PC-3 (cell line): ENCODE measurements at regions not wholly inside any gene's neighbourhood (a gene's known extent, or its start where the extent isn't known, plus 50 kb on each side); places are given as distances from the start of the nearest gene placed in this dataset.

ENCODE experiments used
- ATAC-seq: fragments of 200-7000 bp; cut with Tn5 transposase; 2 replicates; pipeline ENCODE4 v1.9.1; 2020; ENCODE audit warnings: mild to moderate bottlenecking, moderate library complexity
- BruUV-seq: library from RNA; stranded (reverse); fragments of 400-500 nt; replicated peaks from 2 replicates; lab custom pipeline; 2021; lab: Mats Ljungman, UMichigan
- CTCF ChIA-PET: fragments of 300-600 bp; sonication (Branson Sonifier 250); formaldehyde crosslinking; loops from one replicate; lab custom pipeline; 2022; ENCODE audit warnings: antibody characterized with exemption; lab: Charles Lee
- POLR2A ChIA-PET: fragments of 300-600 bp; sonication (Branson Sonifier 250); formaldehyde crosslinking; loops from one replicate; lab custom pipeline; 2022; ENCODE audit warnings: antibody characterized with exemption; ENCODE audit not compliant: unreplicated experiment; lab: Charles Lee
- DNase-seq: peaks from one replicate; pipeline ENCODE4 v3.0.0-alpha.2; 2015
- H2AFZ ChIP-seq: fragments of 300-600 bp; sonication (generic); 2 replicates; pipeline ENCODE4 v1.6.0; 2016; ENCODE audit warnings: antibody characterized with exemption, low read length
- H3F3A ChIP-seq: fragments of 300-600 bp; sonication (generic); one replicate; pipeline ENCODE4 v1.6.0; 2017; ENCODE audit warnings: antibody characterized with exemption, low read length, control low read depth, mild to moderate bottlenecking; ENCODE audit not compliant: unreplicated experiment
- H3K27ac ChIP-seq: fragments of 300-600 bp; sonication (generic); 2 replicates; pipeline ENCODE4 v1.5.1; 2016; ENCODE audit warnings: mild to moderate bottlenecking, low read length
- H3K27me3 ChIP-seq: fragments of 300-600 bp; sonication (generic); 2 replicates; pipeline ENCODE4 v1.6.1; 2016; ENCODE audit warnings: low read length, mixed read lengths
- H3K36me3 ChIP-seq: fragments of 300-600 bp; sonication (generic); 2 replicates; pipeline ENCODE4 v1.6.1; 2016; ENCODE audit warnings: low read depth, mixed run types, low read length, mixed read lengths
- H3K4me1 ChIP-seq: fragments of 300-600 bp; sonication (generic); 2 replicates; pipeline ENCODE4 v1.5.1; 2016; ENCODE audit warnings: low read length; ENCODE audit not compliant: insufficient read depth
- H3K4me2 ChIP-seq: fragments of 300-600 bp; sonication (generic); 2 replicates; pipeline ENCODE4 v1.6.0; 2016; ENCODE audit warnings: low read length
- H3K4me3 ChIP-seq: fragments of 300-600 bp; sonication (generic); 2 replicates; pipeline ENCODE4 v1.5.1; 2016; ENCODE audit warnings: mild to moderate bottlenecking, low read length, mixed read lengths
- H3K79me2 ChIP-seq: fragments of 300-600 bp; sonication (generic); 2 replicates; pipeline ENCODE4 v1.6.1; 2017; ENCODE audit warnings: low read length, mixed read lengths
- H3K9ac ChIP-seq: fragments of 300-600 bp; sonication (generic); 2 replicates; pipeline ENCODE4 v1.6.0; 2016; ENCODE audit warnings: mild to moderate bottlenecking, low read length
- H3K9me2 ChIP-seq: fragments of 300-600 bp; sonication (generic); replicated peaks from 2 replicates; pipeline ENCODE4 v1.6.1; 2016; ENCODE audit warnings: mixed run types, low read length, mixed read lengths
- H3K9me3 ChIP-seq: fragments of 300-600 bp; sonication (generic); 2 replicates; pipeline ENCODE4 v1.6.1; 2016; ENCODE audit warnings: low read length, mixed read lengths
- H4K20me1 ChIP-seq: fragments of 300-600 bp; sonication (generic); 2 replicates; pipeline ENCODE4 v1.6.1; 2016; ENCODE audit warnings: low read length, mixed read lengths
- CTCF ChIP-seq: fragments of 300-600 bp; sonication (generic); conservative IDR thresholded peaks from 2 replicates; pipeline ENCODE4 v1.5.1; 2017; ENCODE audit warnings: antibody characterized with exemption, low read depth, mild to moderate bottlenecking, low read length
- EZH2 ChIP-seq: fragments of 300-600 bp; sonication (generic); IDR thresholded peaks from one replicate; pipeline ENCODE4 v1.6.1; 2017; ENCODE audit warnings: antibody characterized with exemption, mild to moderate bottlenecking, low read length; ENCODE audit not compliant: unreplicated experiment
- EZH2phosphoT487 ChIP-seq: fragments of 300-600 bp; sonication (generic); IDR thresholded peaks from 2 replicates; pipeline ENCODE4 v1.6.1; 2018; ENCODE audit warnings: mild to moderate bottlenecking, antibody characterized with exemption, low read length, borderline replicate concordance
- intact Hi-C: fragments of 100-400 bp; cut with micrococcal nuclease; formaldehyde crosslinking; loops from 2 replicates; pipeline ENCODE4 v1.9.0; 2023

GRCh38 chr21:16532840-16533239 lies 803.1 kb downstream of the USP25 start:
- ATAC-seq (no peak), DNase-seq (no peak)
- TF ChIP-seq EZH2phosphoT487: no peak
- H3K4me3 ChIP-seq: no peak overlapping the region
- no peaks in the 10 kb centered on the region for H3K36me3 ChIP-seq
- no peak overlapping the region for H3K27ac ChIP-seq
- intact Hi-C loops: no loop called here
- no peaks in the 10 kb centered on the region for H3K79me2 ChIP-seq
- no peaks in the 10 kb centered on the region for H3K27me3 ChIP-seq
- H3K9me2 ChIP-seq: no peaks in the 10 kb centered on the region
- ChIA-PET CTCF (no interaction called here), POLR2A (no interaction called here)
- H2AFZ ChIP-seq: peak overlapping the region; percentile 19; the same call in 1 of the 2 replicates
- no peaks in the 10 kb centered on the region for H4K20me1 ChIP-seq
- 0 out of 2 replicates have a peak, but pooled peaks cover 4% of the 10 kb centered on the region for H3K9me3 ChIP-seq
- H3K4me2 ChIP-seq: no peak overlapping the region
- BruUV-seq: no TSS peak
- no peaks in the 10 kb centered on the region for H3K4me1 ChIP-seq
- H3K9ac ChIP-seq: no peak overlapping the region
- H3F3A ChIP-seq: no peaks in the 10 kb centered on the region

GRCh38 chr21:16533692-16534407 lies 804.1 kb downstream of the USP25 start:
- no peak overlapping the region for H3K27ac ChIP-seq
- H3K36me3 ChIP-seq: no peaks in the 10 kb centered on the region
- TF ChIP-seq EZH2 (no peak), CTCF (no peak), EZH2phosphoT487 (no peak)
- POLR2A ChIA-PET: no interaction called here
- intact Hi-C loops: no loop called here
- H2AFZ ChIP-seq: 0 out of 2 replicates have a peak overlapping the region, but pooled peaks have one; percentile 17
- DNase-seq: no peak
- no peaks in the 10 kb centered on the region for H3K4me1 ChIP-seq
- no peak overlapping the region for H3K9ac ChIP-seq
- H3K4me3 ChIP-seq: no peak overlapping the region
- H3K4me2 ChIP-seq: no peak overlapping the region
- no peaks in the 10 kb centered on the region for H3K27me3 ChIP-seq
- H3F3A ChIP-seq: no peaks in the 10 kb centered on the region
- ATAC-seq: no peak
- H3K9me2 ChIP-seq: no peaks in the 10 kb centered on the region
- no peaks in the 10 kb centered on the region for H4K20me1 ChIP-seq
- no peaks in the 10 kb centered on the region for H3K79me2 ChIP-seq
- CTCF ChIA-PET: no interaction called here
- no peaks in the 10 kb centered on the region for H3K9me3 ChIP-seq
- no TSS peak for BruUV-seq

GRCh38 chr21:16534408-16535101 lies 804.8 kb downstream of the USP25 start:
- BruUV-seq: no TSS peak
- H3K4me1 ChIP-seq: no peaks in the 10 kb centered on the region
- no peaks in the 10 kb centered on the region for H3K36me3 ChIP-seq
- H3K4me3 ChIP-seq: no peak overlapping the region
- H3K9ac ChIP-seq: no peak overlapping the region
- H3K79me2 ChIP-seq: no peaks in the 10 kb centered on the region
- ChIA-PET CTCF (no interaction called here), POLR2A (no interaction called here)
- intact Hi-C loops: no loop called here
- H2AFZ ChIP-seq: no peak overlapping the region
- no peak overlapping the region for H3K27ac ChIP-seq
- TF ChIP-seq CTCF: no peak
- no peak for TF ChIP-seq EZH2
- no peak for TF ChIP-seq EZH2phosphoT487
- DNase-seq (no peak), ATAC-seq (no peak)
- no peaks in the 10 kb centered on the region for H3K27me3 ChIP-seq
- no peaks in the 10 kb centered on the region for H4K20me1 ChIP-seq
- H3K9me2 ChIP-seq: no peaks in the 10 kb centered on the region
- no peaks in the 10 kb centered on the region for H3F3A ChIP-seq
- H3K9me3 ChIP-seq: no peaks in the 10 kb centered on the region
- H3K4me2 ChIP-seq: no peak overlapping the region
